Endothelial cell of umbilical vein (primary cell): ENCODE measurements at regions not wholly inside any gene's neighbourhood (a gene's known extent, or its start where the extent isn't known, plus 50 kb on each side); places are given as distances from the start of the nearest gene placed in this dataset.

Experiments used
- BruUV-seq: library from RNA; stranded (reverse); fragments of 400-500 nt; replicated peaks from 2 replicates; lab custom pipeline; 2021; lab: Mats Ljungman, UMichigan
- CTCF ChIA-PET: fragments of 300-600, 350-600 bp; sonication (Branson Sonifier 250); formaldehyde crosslinking; loops from one replicate; lab custom pipeline; 2021; ENCODE audit warnings: antibody characterized with exemption, inconsistent platforms; lab: Charles Lee
- POLR2A ChIA-PET: fragments of 300-600, 350-600 bp; sonication (Branson Sonifier 250); formaldehyde crosslinking; loops from one replicate; lab custom pipeline; 2021; ENCODE audit warnings: antibody characterized with exemption, inconsistent platforms; lab: Charles Lee
- DNase-seq: peaks from one replicate; pipeline ENCODE4 v3.0.0-alpha.2; 2011; ENCODE audit warnings: low read depth, low spot score
- FAIRE-seq: peaks from 2 replicates; lab custom pipeline; 2011; peaks lifted over from hg19 to GRCh38; lab: Jason Lieb, UNC
- H2AFZ ChIP-seq: 2 replicates; pipeline ENCODE4 v1.6.0; 2012; ENCODE audit warnings: low read depth, low read length, control low read depth, inconsistent platforms
- H3K27ac ChIP-seq: 2 replicates; pipeline ENCODE4 v1.5.1; 2011; ENCODE audit warnings: low read depth, mild to moderate bottlenecking, control low read depth, low read length, moderate library complexity; ENCODE audit not compliant: insufficient read depth
- H3K27me3 ChIP-seq, 2 experiments: 2 replicates each; pipeline versions ENCODE4 v1.6.0 to v1.6.1; 2011; ENCODE audit warnings: low read length in 2 of 2, mixed read lengths in 1 of 2; ENCODE audit not compliant: control insufficient read depth in 2 of 2, insufficient read depth in 2 of 2
- H3K36me3 ChIP-seq, 2 experiments: 2 replicates in 1 of 2; 3 replicates in 1 of 2; pipeline ENCODE4 v1.5.1; 2011; ENCODE audit warnings: low read length in 2 of 2, mild to moderate bottlenecking in 1 of 2, moderate library complexity in 1 of 2; ENCODE audit not compliant: control insufficient read depth in 2 of 2, insufficient read depth in 2 of 2; ENCODE audit errors: extremely low read depth in 1 of 2
- H3K4me1 ChIP-seq: 3 replicates; pipeline ENCODE4 v1.5.1; 2011; ENCODE audit warnings: mild to moderate bottlenecking, low read length; ENCODE audit not compliant: control insufficient read depth, insufficient read depth; ENCODE audit errors: extremely low read depth
- H3K4me2 ChIP-seq: 2 replicates; pipeline ENCODE4 v1.6.1; 2011; ENCODE audit warnings: low read length, control low read depth, mixed read lengths; ENCODE audit not compliant: insufficient read depth
- H3K4me3 ChIP-seq, 3 experiments: fragments of 200-600 bp in 1 of 3; sonication (generic), shearing (Covaris generic) in 1 of 3; replicated peaks in 1 of 3; 2 replicates each; pipeline ENCODE4 v1.5.1; 2011 to 2016; ENCODE audit warnings: control low read depth in 3 of 3, low read length in 3 of 3, mild to moderate bottlenecking in 2 of 3, inconsistent platforms in 1 of 3, low read depth in 1 of 3, moderate library complexity in 1 of 3; ENCODE audit not compliant: insufficient read depth in 1 of 3
- H3K79me2 ChIP-seq: 2 replicates; pipeline ENCODE4 v1.6.0; 2012; ENCODE audit warnings: low read length, inconsistent platforms; ENCODE audit not compliant: control insufficient read depth, insufficient read depth
- H3K9ac ChIP-seq: replicated peaks from 2 replicates; pipeline ENCODE3; 2011; ENCODE audit warnings: low read length, control low read depth; ENCODE audit not compliant: insufficient read depth; ENCODE audit errors: extremely low read depth
- H3K9me1 ChIP-seq: replicated peaks from 3 replicates; pipeline ENCODE4 v1.6.0; 2011; ENCODE audit warnings: mild to moderate bottlenecking, low read length; ENCODE audit not compliant: control insufficient read depth, insufficient read depth; ENCODE audit errors: extremely low read depth
- H3K9me3 ChIP-seq: replicated peaks from 2 replicates; pipeline ENCODE4 v1.5.1; 2012; ENCODE audit warnings: low read length, inconsistent platforms; ENCODE audit not compliant: control insufficient read depth, insufficient read depth
- H4K20me1 ChIP-seq: replicated peaks from 2 replicates; pipeline ENCODE3; 2011; ENCODE audit warnings: mild to moderate bottlenecking, low read length; ENCODE audit not compliant: control insufficient read depth, insufficient read depth; ENCODE audit errors: extremely low read depth
- EZH2 ChIP-seq: IDR thresholded peaks from 2 replicates; pipeline ENCODE4 v1.6.1; 2012; ENCODE audit warnings: borderline replicate concordance, low read depth, mild to moderate bottlenecking, moderate library complexity, low read length, inconsistent platforms; ENCODE audit not compliant: severe bottlenecking
- FOS ChIP-seq: IDR thresholded peaks from 2 replicates; pipeline ENCODE4 v1.6.1; 2011; ENCODE audit warnings: mild to moderate bottlenecking, low read length, moderate library complexity, borderline replicate concordance; ENCODE audit not compliant: insufficient read depth
- GATA2 ChIP-seq: IDR thresholded peaks from 2 replicates; pipeline ENCODE4 v1.7.0; 2011; ENCODE audit warnings: low read depth, mild to moderate bottlenecking, moderate library complexity, mixed read lengths, low read length; ENCODE audit not compliant: insufficient read length, insufficient read depth
- JUN ChIP-seq: IDR thresholded peaks from 2 replicates; pipeline ENCODE4 v1.6.1; 2011; ENCODE audit warnings: borderline replicate concordance, low read depth; ENCODE audit not compliant: insufficient read length, insufficient read depth
- MAX ChIP-seq: IDR thresholded peaks from 2 replicates; pipeline ENCODE4 v1.6.1; 2011; ENCODE audit not compliant: insufficient read depth, insufficient read length
- MYC ChIP-seq: IDR thresholded peaks from one replicate; pipeline ENCODE4 v1.6.1; 2011; ENCODE audit warnings: mild to moderate bottlenecking, low read depth, low read length
- POLR2A ChIP-seq: IDR thresholded peaks from 2 replicates; pipeline ENCODE4 v1.6.1; 2012; ENCODE audit warnings: low read depth, mild to moderate bottlenecking, control low read depth, low read length
- POLR2AphosphoS5 ChIP-seq: IDR thresholded peaks from 2 replicates; pipeline ENCODE4 v1.6.1; 2012; ENCODE audit warnings: low read depth, mild to moderate bottlenecking, control low read depth, low read length, moderate library complexity; ENCODE audit not compliant: insufficient read depth
- dilution Hi-C: fragments of 300-500 bp; cut with MboI; formaldehyde crosslinking; loops from one replicate; pipeline ENCODE4 v1.15.0; 2019; ENCODE audit warnings: low sequenced_read_pairs; ENCODE audit not compliant: extremely low pct_ligation_motif_present
- intact Hi-C: fragments of 100-400 bp; cut with micrococcal nuclease; formaldehyde crosslinking; loops from one replicate; pipeline ENCODE4 v1.10.0; 2022
- TF ChIP-seq, protein P1 (sequence below), 2 donors: IDR thresholded peaks; 1 replicate in 1 of 2; 2 replicates in 1 of 2; pipeline ENCODE4 v1.5.1; 2011; ENCODE audit warnings: low read length in 2 of 2, mild to moderate bottlenecking in 2 of 2, moderate library complexity in 2 of 2, control low read depth in 1 of 2, inconsistent platforms in 1 of 2, low read depth in 1 of 2; ENCODE audit not compliant: insufficient read depth in 1 of 2; ENCODE audit errors: extremely low read depth in 1 of 2

GRCh38 chr4:27360131-27360530 is 499.5 kb downstream of the STIM2 start:
- no peak overlapping the region for H2AFZ ChIP-seq
- no peaks in the 10 kb centered on the region for H4K20me1 ChIP-seq
- H3K4me1 ChIP-seq = no peaks in the 10 kb centered on the region
- dilution Hi-C loops (no loop called here), intact Hi-C loops (no loop called here)
- H3K27ac ChIP-seq = no peak overlapping the region
- no peaks in the 10 kb centered on the region for H3K9me3 ChIP-seq
- no peak for TF ChIP-seq GATA2
- TF ChIP-seq JUN = no peak
- no peak for TF ChIP-seq MYC
- no peak for TF ChIP-seq FOS
- TF ChIP-seq, protein P1, sequence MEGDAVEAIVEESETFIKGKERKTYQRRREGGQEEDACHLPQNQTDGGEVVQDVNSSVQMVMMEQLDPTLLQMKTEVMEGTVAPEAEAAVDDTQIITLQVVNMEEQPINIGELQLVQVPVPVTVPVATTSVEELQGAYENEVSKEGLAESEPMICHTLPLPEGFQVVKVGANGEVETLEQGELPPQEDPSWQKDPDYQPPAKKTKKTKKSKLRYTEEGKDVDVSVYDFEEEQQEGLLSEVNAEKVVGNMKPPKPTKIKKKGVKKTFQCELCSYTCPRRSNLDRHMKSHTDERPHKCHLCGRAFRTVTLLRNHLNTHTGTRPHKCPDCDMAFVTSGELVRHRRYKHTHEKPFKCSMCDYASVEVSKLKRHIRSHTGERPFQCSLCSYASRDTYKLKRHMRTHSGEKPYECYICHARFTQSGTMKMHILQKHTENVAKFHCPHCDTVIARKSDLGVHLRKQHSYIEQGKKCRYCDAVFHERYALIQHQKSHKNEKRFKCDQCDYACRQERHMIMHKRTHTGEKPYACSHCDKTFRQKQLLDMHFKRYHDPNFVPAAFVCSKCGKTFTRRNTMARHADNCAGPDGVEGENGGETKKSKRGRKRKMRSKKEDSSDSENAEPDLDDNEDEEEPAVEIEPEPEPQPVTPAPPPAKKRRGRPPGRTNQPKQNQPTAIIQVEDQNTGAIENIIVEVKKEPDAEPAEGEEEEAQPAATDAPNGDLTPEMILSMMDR (IDR thresholded peaks at IDR 0.05; ENCODE audit: extremely low read depth in 1 of 2, insufficient read depth in 1 of 2, low read depth in 1 of 2, low read length in 2 of 2) = no peak
- TF ChIP-seq EZH2 = no peak
- TF ChIP-seq POLR2AphosphoS5 = no peak
- no peak for TF ChIP-seq MAX
- no peak for TF ChIP-seq POLR2A
- H3K9ac ChIP-seq = no peak overlapping the region
- no TSS peak for BruUV-seq
- H3K4me2 ChIP-seq = no peak overlapping the region
- no peak overlapping the region for H3K4me3 ChIP-seq
- ChIA-PET CTCF (no interaction called here), POLR2A (no interaction called here)
- no peaks in the 10 kb centered on the region for H3K36me3 ChIP-seq
- H3K27me3 ChIP-seq = no peaks in the 10 kb centered on the region
- no peaks in the 10 kb centered on the region for H3K9me1 ChIP-seq
- FAIRE-seq = no peak
- H3K79me2 ChIP-seq = no peaks in the 10 kb centered on the region
- DNase-seq = no peak
